Natural killer cell (primary cell): ENCODE measurements at regions not wholly inside any gene's neighbourhood (a gene's known extent, or its start where the extent isn't known, plus 50 kb on each side); places are given as distances from the start of the nearest gene placed in this dataset.

Source experiments
- ATAC-seq, 3 donors: fragments of 150-1000 bp in 2 of 3; fragments of 200-7000 bp in 1 of 3; cut with Tn5 transposase; 1 replicate in 1 of 3; 2 replicates in 2 of 3; pipeline ENCODE4 v1.10.0; 2021; ENCODE audit warnings: mild to moderate bottlenecking in 2 of 3, moderate library complexity in 2 of 3
- DNase-seq, 2 donors: peaks; one replicate each; pipeline versions ENCODE4 v3.0.0 to v3.0.0-alpha.2; 2013 to 2021; ENCODE audit warnings: mixed read lengths in 1 of 2
- H3K27ac ChIP-seq: one replicate; pipeline ENCODE4 v1.5.1; 2013; ENCODE audit warnings: mild to moderate bottlenecking, low read length
- H3K27me3 ChIP-seq: one replicate; pipeline ENCODE4 v1.6.1; 2013; ENCODE audit warnings: low read length; ENCODE audit not compliant: control insufficient read depth, insufficient read depth
- H3K36me3 ChIP-seq: one replicate; pipeline ENCODE4 v1.6.1; 2013; ENCODE audit warnings: low read length; ENCODE audit not compliant: control insufficient read depth, insufficient read depth
- H3K4me1 ChIP-seq: one replicate; pipeline ENCODE4 v1.6.1; 2013; ENCODE audit warnings: low read length; ENCODE audit not compliant: control insufficient read depth, insufficient read depth
- H3K4me3 ChIP-seq: one replicate; pipeline ENCODE4 v1.5.1; 2013; ENCODE audit warnings: low read length
- H3K9me3 ChIP-seq: one replicate; pipeline ENCODE4 v1.6.1; 2013; ENCODE audit warnings: low read length; ENCODE audit not compliant: control insufficient read depth, insufficient read depth
- H3K27ac Mint-ChIP-seq, 2 donors: one replicate each; pipeline ENCODE4 v1.8.0; 2022; ENCODE audit warnings: mild to moderate bottlenecking in 2 of 2, mixed read lengths in 2 of 2, moderate library complexity in 1 of 2
- H3K27me3 Mint-ChIP-seq, 2 donors: one replicate each; pipeline ENCODE4 v1.8.0; 2022; ENCODE audit warnings: low read depth in 2 of 2, mixed read lengths in 2 of 2
- H3K36me3 Mint-ChIP-seq: one replicate; pipeline ENCODE4 v1.8.0; 2022; ENCODE audit warnings: mixed read lengths
- H3K4me1 Mint-ChIP-seq, 2 donors: one replicate each; pipeline ENCODE4 v1.8.0; 2022; ENCODE audit warnings: mixed read lengths in 2 of 2
- H3K4me3 Mint-ChIP-seq: one replicate; pipeline ENCODE4 v1.8.0; 2022; ENCODE audit warnings: mild to moderate bottlenecking, moderate library complexity, mixed read lengths
- H3K9me3 Mint-ChIP-seq, 2 donors: one replicate each; pipeline ENCODE4 v1.8.0; 2022; ENCODE audit warnings: mixed read lengths in 2 of 2
- WGBS: methylation state at CpG from one replicate; pipeline ENCODE4 v1.1.7; 2013; ENCODE audit warnings: missing lambda C conversion rate; ENCODE audit not compliant: insufficient coverage; 5-methylcytosine and 5-hydroxymethylcytosine counted together
- intact Hi-C: fragments of 100-400 bp; cut with micrococcal nuclease; formaldehyde crosslinking; loops from one replicate; pipeline ENCODE4 v1.14.2; 2022
- TF ChIP-seq, protein P1 (sequence below): fragments of 200-600 bp; IDR thresholded peaks from one replicate; pipeline ENCODE4 v1.8.0; 2022; ENCODE audit warnings: antibody characterized with exemption

DNA sequence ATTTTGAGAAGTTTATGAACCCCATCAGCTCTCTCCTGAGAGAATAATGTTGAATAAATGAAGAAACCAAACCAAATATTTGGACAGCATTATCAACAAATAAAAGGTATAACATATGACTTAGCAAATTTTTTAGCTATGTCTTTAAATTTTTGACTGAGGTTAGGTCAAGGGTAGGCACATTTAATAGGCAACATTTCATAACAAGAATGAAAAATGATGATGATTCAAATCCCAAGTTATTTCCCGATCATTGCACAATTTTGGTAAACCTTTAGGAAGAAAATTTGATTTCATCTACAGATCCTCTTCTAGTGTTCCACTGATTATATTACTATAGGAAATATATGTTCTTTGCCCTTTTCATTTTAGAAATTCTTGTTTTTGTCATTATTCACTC, 123.7 kb upstream of the TLR3 start:
- Mint-ChIP-seq H3K36me3 (no peaks in the 10 kb centered on the region), H3K27me3 (peaks cover 0 to 15% of the 10 kb centered on the region in 2 donors), H3K4me1 (peaks cover 0 to 10% of the 10 kb centered on the region in 2 donors), H3K9me3 (peaks cover 0 to 2% of the 10 kb centered on the region in 2 donors), H3K27ac (no peak overlapping the region), H3K4me3 (no peak overlapping the region)
- H3K36me3 ChIP-seq: no peaks in the 10 kb centered on the region
- intact Hi-C loops: no loop called here
- WGBS: no CpG with 5 or more reads among the region's 1 CpG
- TF ChIP-seq, protein P1, sequence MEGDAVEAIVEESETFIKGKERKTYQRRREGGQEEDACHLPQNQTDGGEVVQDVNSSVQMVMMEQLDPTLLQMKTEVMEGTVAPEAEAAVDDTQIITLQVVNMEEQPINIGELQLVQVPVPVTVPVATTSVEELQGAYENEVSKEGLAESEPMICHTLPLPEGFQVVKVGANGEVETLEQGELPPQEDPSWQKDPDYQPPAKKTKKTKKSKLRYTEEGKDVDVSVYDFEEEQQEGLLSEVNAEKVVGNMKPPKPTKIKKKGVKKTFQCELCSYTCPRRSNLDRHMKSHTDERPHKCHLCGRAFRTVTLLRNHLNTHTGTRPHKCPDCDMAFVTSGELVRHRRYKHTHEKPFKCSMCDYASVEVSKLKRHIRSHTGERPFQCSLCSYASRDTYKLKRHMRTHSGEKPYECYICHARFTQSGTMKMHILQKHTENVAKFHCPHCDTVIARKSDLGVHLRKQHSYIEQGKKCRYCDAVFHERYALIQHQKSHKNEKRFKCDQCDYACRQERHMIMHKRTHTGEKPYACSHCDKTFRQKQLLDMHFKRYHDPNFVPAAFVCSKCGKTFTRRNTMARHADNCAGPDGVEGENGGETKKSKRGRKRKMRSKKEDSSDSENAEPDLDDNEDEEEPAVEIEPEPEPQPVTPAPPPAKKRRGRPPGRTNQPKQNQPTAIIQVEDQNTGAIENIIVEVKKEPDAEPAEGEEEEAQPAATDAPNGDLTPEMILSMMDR: no peak
- no peak for ATAC-seq
- no peaks in the 10 kb centered on the region for H3K4me1 ChIP-seq
- no peak overlapping the region for H3K27ac ChIP-seq
- H3K4me3 ChIP-seq: no peak overlapping the region
- no peak for DNase-seq
- no peaks in the 10 kb centered on the region for H3K9me3 ChIP-seq
- H3K27me3 ChIP-seq: no peaks in the 10 kb centered on the region

DNA sequence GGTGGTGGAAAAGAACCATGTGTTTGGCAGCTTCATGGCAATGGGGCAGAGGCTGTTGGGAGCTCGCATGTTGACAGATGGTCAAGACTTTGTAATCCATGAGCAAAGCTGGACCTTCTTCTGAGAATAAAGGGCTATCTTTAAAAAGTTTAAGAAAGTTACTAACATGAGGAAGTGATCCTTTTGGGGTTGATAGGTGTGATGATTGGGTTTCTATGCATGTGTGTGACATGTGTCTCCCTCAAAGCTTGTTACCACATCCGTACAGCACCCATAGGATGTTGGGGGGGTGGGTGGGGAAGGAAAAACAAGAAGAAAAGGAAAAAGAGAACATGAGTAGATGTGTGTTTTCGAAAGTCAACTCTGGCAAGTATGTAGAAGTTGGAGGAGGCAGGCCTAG, 123.0 kb upstream of the TLR3 start:
- TF ChIP-seq, protein P1: no peak
- H3K9me3 Mint-ChIP-seq: peaks cover 0 to 2% of the 10 kb centered on the region in 2 donors
- H3K27me3 ChIP-seq: no peaks in the 10 kb centered on the region
- ATAC-seq: peak in 1 of 3 donors; percentile 52
- H3K4me1 ChIP-seq: no peaks in the 10 kb centered on the region
- intact Hi-C loops: no loop called here
- H3K27ac ChIP-seq: no peak overlapping the region
- peaks cover 0 to 15% of the 10 kb centered on the region in 2 donors for H3K27me3 Mint-ChIP-seq
- H3K4me1 Mint-ChIP-seq: peaks cover 0 to 10% of the 10 kb centered on the region in 2 donors
- no peaks in the 10 kb centered on the region for H3K36me3 Mint-ChIP-seq
- DNase-seq: no peak
- H3K4me3 Mint-ChIP-seq: no peak overlapping the region
- H3K36me3 ChIP-seq: no peaks in the 10 kb centered on the region
- no peak overlapping the region for H3K4me3 ChIP-seq
- no peaks in the 10 kb centered on the region for H3K9me3 ChIP-seq
- WGBS: 74% methylated on average over 2 of the region's 3 CpGs
- no peak overlapping the region for H3K27ac Mint-ChIP-seq

DNA sequence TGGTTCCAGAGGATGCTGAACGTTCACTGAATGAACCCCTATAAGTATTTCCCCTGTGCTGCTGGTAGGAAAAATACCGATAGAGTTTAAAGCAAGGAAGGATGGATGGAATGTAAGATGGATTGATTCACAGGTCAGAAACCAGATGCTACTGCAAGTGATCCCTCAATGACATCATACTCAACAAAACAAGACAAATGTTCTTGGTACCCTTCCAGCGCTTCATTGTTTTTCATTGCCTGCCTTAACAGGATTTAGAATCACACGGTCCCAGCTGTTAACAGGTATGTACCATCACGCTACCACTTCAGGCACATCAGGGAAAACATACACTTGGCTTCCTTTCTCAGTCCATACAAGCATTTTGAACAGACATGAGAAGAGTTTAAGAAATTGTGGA, 118.1 kb upstream of the TLR3 start:
- no peak for DNase-seq
- Histone ChIP-seq H3K4me1 (no peaks in the 10 kb centered on the region), H3K27me3 (no peaks in the 10 kb centered on the region), H3K27ac (no peak overlapping the region), H3K9me3 (no peaks in the 10 kb centered on the region), H3K36me3 (no peaks in the 10 kb centered on the region), H3K4me3 (no peak overlapping the region)
- Mint-ChIP-seq H3K4me3 (no peak overlapping the region), H3K27ac (no peak overlapping the region), H3K4me1 (peaks cover 0 to 5% of the 10 kb centered on the region in 2 donors), H3K27me3 (peaks cover 12 to 16% of the 10 kb centered on the region in 2 donors), H3K36me3 (no peaks in the 10 kb centered on the region), H3K9me3 (peaks cover 0 to 2% of the 10 kb centered on the region in 2 donors)
- TF ChIP-seq, protein P1: no peak
- ATAC-seq: no peak
- 89% methylated on average over 3 of the region's 5 CpGs for WGBS
- intact Hi-C loops: no loop called here

DNA sequence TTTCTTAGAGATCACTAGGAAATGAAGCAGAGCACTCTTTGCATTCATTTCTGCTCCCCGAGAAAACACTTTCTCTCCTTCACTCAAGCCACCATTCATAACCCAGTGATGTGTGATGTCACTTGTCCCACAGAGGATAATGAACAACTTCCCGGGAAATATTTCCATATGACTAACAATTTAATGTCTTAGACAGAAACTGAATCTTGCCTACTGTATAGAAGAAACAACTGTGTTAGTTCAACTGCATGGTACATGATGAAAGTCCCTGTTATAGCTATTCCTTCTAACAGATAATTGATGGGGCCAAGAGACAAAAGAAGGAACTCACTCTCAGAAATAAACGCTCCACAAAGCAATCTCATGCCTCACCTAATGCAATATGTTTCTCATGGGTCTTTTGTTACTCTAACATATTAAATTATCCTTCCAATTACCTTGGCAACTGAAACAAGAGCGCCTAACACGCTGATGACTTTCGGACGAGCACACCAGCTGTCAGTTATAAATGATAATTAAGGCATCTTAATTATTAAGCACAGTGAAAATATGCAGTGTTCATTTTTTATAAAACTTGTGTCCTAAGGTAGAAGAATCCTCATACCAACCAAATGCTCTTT, 113.7 kb upstream of the TLR3 start:
- Mint-ChIP-seq H3K9me3 (no peaks in the 10 kb centered on the region), H3K36me3 (peaks cover 6% of the 10 kb centered on the region), H3K4me3 (no peak overlapping the region), H3K27ac (no peak overlapping the region), H3K27me3 (peaks cover 22 to 23% of the 10 kb centered on the region in 2 donors), H3K4me1 (no peaks in the 10 kb centered on the region)
- DNase-seq (no peak), ATAC-seq (no peak)
- no peaks in the 10 kb centered on the region for H3K36me3 ChIP-seq
- intact Hi-C loops: no loop called here
- no peak overlapping the region for H3K27ac ChIP-seq
- TF ChIP-seq, protein P1: no peak
- H3K4me1 ChIP-seq: no peaks in the 10 kb centered on the region
- H3K9me3 ChIP-seq: no peaks in the 10 kb centered on the region
- H3K27me3 ChIP-seq: no peaks in the 10 kb centered on the region
- no peak overlapping the region for H3K4me3 ChIP-seq
- 93% methylated on average over 2 of the region's 7 CpGs for WGBS
